Inflammatory macrophage treated with lipopolysaccharide for 1 hour (primary cell): ENCODE measurements at regions not wholly inside any gene's neighbourhood (a gene's known extent, or its start where the extent isn't known, plus 50 kb on each side); places are given as distances from the start of the nearest gene placed in this dataset.

Experiments used
- DNase-seq, 2 donors: peaks; one replicate each; pipeline ENCODE4 v3.0.0-alpha.2; 2020 to 2022

DNA sequence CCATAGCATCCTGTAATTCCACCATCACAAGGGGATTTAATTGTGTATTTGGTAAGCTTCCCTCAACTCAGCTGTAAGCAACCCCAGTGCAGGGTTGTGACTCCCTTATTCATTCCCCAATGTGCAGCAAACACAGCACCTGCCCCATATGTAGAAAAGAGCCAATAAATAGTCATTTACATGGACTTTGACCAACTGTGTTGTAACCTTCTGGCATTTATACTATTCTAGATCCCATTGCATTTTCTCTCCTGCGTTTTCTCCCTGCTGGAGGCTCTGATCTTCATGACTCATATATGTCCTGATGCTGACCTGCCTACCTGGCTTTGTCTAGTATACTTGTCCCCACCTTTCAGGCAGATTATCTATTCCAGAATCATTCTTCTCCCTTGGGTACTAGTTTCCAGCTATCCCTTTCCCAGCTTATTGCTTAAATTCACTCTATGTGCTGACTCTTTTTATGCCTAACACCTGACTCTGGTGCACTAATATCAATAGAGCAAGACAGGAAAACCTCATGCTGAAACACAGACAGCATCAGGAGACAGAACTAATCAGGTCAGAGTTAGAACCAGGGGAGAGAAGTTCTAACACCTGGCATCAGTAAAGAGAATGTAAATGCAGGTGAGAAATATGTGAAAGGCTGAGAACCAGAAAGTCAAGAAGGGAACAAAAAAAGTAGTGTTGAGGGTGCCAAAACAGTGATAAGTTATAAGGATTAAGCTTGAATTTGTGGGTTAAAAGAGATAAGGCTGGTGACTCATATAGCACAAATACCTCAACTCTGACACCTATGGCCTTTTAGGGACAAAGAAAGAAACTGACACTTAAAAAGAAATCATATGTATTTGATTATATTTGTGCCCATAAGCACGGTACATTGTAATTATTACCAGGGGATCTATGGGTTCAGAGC, 402.7 kb downstream of the IPMK start:
- no peak for DNase-seq

DNA sequence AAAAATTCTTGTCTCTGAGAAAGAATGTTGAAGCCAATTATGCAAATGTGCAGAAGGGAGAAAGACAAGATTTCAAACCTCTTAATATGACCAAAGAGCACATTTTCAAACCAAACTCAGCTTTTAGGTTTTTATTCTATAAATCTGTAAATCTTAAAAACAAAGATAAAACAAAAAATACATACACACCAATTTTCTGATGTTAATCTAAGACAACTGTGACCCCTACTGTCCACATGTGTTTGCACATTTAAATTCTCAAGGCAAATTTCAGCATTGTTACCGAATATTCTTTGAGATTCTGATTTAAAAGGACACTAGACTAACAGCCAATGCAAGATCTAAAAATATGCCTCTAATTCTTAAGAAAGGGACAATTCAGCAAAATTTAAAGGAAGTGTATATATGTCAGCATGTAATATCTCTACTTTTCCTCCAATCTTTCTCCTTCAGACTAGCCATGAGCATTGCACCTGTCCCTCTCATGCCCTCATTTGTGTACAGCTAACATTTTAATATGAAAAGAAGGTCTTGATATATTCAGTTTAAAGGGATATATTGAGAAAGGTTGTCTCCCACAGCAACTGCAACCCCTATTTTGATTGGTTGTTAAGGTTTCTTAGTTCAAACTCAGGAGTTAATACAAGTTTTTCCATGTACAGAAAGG, 417.9 kb downstream of the IPMK start:
- no peak for DNase-seq

DNA sequence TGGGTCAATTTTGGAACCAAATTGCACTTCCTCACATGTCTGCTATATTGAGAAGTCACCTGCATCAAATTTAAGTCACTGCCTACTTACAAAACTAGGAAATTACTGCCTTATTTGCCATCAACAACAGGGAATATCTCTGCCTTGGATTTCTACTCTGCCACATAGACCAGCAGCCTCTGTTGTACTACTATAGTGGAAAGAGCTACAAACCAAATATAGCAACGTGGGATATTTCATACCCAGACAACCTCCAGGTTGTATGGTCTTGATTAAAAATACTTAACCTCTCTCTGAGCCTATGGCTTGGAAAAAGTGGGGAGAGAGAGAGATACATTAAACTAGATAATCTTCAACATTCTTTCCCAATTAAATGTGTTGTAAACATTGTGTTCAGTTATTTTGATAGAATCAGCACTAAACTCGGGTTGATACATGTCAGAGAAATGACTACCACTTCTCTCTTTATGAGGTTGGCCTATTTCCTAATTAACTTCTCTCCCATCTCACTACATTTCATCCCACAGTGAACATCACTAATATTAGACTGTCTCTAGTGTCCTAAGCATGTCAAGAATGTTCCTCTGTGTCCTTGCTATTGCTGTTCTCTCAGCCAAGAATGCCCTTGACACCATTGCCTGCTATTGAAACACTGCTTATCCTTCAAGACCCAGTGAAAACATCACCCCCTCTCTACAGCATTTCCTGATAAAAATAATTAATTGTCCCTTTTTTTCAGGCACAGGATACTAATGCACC, 421.2 kb downstream of the IPMK start:
- DNase-seq: no peak

DNA sequence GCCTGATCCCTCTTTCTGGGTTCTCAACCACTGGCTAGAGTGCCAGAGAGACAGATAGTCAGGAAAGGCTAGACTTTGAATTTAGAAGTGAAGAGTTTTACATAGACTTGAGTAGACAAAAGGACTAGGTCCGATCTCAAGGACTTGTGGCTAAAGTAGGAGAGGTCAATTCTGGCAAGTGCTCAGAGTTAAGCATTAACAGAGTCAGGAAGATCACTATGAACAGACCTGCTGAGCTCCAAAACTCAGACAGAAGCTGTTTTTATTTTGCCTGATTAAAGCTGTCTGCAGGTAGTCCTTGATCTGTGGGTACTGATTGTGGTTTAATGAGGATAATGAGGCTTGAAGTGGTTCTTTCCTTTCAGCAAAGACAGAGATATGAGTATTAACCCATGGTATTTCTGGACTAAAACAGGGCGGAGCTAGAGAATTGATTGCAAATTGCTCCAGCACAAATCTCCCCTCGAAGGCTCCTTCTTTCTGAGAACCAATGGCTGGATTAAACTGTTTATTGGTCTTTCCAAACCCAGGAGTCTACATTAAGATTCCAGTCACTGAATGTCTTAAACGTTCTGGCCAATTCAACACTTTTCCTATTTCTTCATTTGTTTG, 423.2 kb downstream of the IPMK start:
- DNase-seq: no peak

DNA sequence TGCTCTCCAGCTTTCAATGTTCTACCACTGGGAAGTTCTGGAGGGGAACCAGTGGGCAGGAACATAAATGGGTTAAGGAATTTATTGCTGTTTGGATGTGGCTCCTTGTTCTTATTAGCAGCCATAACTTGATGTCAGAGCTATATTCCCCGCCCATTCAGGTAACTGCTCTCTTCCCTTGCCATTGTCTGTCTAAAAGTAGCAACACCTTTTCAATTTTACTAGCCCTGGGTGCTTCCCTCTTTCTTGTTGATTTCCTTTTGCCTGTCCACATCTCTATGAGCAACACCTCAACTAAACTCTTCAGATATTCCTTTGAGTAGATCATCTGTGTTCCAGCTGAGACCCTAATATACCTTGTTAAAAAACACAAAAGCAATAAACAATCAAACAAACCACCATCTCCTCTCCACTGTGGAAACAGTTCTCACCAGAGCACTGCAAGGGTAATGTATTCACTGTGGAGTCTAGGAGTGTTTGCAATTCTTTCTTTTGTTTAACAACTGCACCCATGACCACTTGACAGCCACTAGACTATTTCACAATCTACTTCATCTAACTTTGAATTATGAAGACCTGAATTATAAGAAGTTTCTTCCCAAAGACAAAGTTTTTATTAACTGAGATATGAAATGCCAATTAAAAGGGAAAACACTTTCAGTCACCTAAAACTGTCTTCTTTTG, 436.7 kb downstream of the IPMK start:
- no peak for DNase-seq

DNA sequence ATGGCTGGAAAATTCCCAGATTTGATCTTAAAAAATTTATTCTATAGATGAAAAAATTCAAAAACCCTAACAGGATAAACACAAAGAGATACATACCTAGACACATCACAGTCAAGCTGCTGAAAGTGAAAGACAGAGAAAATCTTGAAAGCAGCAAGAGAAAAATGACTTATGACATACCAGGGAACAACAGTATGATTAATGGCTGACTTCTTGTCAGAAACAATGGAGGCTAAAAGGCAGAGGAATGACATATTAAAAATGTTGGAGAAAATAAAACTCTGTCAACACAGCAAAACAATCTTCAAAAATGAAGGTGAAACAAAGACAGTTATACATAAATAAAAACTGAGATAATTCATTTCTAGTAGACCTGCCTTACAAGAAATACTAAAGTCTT, 442.7 kb downstream of the IPMK start:
- DNase-seq: no peak

DNA sequence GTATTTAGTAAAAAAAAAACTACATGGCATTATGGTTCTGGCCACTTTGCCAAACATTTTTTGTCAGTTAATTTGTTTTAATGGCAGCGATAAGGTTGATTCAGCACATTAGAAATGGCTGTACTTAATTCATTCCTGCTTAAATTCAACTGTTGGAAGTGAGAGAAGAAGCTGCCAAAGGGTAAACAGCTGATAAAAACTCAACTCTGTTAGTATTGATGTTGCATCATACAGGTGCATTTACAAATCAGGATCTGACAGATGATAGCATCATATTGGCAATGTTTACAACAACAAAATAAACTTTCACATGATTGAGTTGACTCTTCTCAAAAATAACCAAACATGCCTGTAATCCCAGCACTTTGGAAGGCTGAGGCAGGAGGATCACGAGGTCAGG, 444.3 kb downstream of the IPMK start:
- DNase-seq: no peak

DNA sequence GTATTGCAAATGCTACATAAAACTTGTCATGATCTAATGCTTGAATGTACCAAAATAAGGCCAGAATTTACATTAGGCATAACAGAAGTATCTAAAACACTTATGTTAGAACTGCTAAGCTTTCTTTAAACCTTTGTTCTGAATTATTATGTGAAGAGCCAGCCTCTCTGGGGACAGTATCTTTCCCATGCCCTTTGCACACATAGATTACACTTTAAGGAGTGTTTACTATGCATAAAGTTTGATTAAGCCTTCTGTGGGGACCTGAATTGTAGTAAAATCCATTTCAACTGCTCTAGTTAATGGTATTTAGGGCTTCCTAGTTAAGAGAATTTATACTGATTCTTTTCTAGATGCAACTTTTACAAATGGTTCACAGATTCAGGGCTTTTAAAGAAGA, 444.7 kb downstream of the IPMK start:
- DNase-seq: no peak

DNA sequence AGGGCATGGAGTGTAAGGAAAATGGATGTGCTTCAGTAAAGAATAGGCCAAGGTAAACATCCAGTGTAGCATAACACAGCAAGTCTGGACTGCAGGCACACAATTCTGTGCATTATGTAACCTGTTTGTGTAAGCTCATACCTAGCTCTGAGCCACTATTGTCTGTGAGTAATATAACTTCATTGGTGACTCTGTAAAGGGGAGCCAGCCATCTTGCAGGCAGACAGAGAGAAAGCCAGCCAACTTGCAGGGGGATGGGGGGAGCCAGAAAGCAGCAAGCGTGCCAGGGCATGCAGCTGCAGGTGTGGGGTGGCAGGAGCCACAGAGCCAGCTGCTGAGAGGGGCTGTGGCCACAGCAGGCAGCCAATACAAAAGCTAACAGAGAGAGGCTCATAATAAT, 449.2 kb downstream of the IPMK start:
- DNase-seq: no peak

DNA sequence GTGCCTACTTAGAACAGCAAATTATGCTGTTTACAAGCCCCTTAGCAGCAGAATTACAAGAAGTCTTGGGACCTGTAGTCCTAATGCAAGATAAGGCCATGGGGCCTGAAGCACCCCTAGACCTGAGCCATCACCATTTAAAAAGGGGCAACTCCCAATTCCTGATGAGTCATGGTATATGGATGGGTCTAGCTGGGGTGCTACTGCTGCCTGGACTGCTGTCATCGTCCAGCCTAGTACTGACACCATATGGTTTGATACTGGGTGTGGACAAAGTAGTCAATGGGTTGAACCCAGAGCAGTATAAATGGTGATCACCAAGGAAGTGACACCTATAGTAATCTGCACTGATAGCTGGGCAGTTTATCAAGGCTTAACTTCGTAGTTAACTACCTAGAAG, 450.0 kb downstream of the IPMK start:
- no peak for DNase-seq

DNA sequence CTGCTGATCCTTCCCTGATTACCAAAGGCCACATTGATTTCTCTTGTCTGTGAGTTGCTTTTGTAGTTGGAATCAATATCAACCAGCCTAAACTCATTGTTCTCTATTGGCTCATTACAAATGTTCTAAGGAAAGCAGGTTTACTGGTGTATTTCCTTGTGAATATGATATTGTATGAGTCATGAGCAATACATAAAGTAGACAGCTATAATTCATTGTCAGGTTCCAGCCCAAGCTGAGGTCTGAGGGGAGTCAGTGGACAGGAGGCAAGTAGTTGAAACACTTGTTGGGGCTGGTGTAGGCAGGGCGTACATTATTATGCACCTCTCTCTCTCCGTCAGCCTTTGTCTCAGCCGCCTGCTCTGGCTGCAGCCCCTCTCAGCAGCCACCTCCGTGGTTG, 451.7 kb downstream of the IPMK start:
- DNase-seq: no peak

DNA sequence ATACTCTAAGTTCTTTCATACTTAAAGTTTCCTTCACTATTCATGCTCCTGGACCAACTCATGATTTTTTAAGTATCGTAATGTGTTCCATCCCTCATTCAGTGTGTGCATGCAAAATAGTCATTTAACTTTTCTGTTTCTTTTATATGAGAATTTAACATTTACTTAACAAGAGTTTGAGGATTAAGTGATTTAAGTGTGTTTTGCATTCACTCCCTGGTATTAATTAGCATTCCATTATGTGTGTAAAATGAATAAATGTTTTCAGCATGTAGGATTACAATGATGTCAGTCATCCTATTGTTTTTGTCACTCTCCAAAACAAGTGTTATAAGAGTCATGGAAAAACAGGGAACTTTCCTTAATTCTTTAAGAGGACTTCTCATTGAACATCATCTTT, 457.7 kb downstream of the IPMK start:
- no peak for DNase-seq

DNA sequence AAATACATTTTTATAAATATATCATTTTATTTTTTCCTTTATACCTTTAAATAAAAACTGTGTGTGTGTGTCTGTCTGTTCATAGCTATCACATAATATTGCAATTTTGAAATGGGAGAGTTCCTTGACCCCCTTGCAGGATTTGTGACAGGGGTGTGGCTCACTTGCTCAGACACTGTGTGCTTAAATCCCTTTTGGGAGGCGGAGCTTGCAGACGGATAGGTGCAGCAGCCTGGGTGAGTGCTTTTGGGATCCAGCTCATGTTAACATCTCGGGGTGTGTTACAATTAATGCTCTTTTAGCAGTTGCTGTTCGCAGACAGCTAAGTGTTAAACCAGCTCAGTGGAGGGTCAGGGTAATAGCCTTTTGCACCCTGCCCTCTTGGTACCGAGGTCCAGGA, 459.8 kb downstream of the IPMK start:
- DNase-seq: no peak

DNA sequence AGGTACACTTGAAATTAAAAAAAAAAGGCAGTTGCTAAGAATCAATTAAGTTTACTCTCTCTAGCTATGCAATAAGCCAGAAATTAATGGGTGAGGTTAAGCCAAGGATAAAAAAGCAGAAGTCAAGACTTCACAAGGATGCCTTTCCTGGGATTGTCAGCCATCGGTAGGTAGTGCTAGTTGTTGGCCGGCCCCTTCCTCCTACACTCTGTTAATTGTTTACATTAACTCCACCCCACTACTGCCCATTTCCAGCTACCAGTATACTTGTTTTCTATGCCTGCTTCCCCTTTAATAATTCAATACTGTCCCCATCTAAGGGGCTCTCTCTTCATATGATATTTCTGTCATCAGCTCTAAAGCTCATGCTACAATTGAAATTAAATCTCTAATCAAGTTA, 461.0 kb downstream of the IPMK start:
- no peak for DNase-seq

DNA sequence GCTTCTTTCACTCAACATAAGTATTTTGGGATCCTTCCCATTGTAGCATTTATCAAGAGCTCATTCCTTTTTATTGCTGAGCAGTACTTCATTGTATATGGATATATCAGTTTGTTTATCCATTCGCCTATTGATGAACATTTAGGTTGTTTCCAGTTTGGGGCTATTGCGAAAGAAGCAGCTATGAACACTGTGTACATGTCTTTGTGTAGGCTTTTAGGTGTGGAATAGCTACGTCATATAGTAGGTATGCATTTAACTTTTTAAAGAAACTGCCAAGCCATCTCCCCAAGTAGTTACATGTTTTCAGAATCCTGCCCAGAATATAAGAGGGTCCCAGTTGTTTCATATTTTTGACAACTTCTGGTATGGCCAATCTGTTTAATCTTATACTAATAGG, 468.1 kb downstream of the IPMK start:
- no peak for DNase-seq

DNA sequence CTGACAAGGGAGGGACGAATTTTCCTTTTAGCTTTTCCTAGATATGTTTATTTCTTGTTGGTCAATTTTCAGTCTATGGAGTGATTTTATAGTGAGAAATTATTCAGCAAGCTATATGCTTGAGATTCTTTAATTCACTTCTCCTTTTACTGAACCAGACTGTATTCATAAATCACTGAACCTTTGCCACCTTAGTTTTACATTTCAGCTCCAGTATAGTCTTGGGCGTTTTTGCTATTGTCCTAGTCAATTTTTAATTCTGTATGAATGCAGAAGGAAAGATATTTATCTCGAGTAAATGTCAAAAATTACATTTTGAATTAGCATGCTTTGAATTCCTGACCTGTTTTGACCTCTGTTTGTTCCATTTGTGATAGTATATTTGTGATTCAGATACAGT, 468.9 kb downstream of the IPMK start:
- no peak for DNase-seq

DNA sequence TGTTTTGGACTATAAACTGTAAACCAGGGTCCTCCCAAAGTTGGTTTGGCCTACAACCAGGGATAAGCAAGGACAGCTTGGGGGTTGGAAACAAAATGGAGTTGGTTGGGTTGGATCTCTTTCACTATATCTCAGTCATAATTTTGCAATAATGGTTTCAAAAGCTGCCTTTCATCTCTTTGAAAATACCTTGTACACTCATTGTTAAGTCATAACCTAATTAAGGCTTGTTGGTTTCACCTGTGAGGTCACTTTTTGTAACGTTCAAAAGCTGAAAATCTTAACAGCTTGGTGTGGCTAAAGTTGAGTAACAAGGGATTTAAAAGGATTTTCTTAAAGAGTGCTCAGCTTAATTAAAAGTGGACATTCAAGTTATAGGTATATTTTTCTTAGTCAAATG, 476.1 kb downstream of the IPMK start:
- DNase-seq: no peak

DNA sequence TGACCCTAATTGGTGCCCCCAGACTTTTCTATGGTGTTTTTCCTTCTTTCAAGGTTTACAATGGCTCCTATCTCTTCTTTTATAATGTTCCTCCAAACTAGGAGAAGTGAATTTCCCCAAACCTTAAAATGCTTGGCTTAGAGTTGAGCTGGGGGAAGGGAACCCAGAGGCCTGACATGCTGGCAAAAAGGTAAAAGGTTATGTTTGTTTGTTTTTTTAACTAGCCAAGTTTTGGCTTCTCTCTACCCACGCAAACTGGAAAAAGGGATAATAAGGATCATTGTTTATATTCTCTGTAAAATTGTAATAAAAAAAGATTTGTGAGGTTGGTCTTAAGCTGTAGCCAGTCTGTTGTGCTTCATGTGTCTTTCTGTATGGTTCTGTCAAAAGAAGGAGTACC, 477.0 kb downstream of the IPMK start:
- no peak for DNase-seq

DNA sequence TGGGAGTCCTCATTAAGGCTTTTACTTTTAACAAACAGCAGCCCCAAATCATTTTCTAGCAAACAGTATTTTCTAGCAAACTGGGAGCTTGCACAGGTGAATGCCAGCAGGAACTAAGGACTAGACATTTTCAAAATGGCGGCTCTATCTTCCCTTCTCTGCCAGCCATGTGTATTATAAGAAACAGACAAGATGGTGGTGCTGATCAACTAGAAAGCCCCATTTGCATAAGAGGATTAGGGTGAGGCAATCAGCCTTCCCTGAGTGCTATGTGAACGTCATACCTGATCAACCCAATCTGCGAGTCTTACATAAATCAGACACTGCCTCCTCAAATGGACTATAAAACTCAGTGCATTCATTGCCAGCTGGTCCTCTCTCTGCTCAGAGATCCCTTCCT, 479.6 kb downstream of the IPMK start:
- DNase-seq: no peak

DNA sequence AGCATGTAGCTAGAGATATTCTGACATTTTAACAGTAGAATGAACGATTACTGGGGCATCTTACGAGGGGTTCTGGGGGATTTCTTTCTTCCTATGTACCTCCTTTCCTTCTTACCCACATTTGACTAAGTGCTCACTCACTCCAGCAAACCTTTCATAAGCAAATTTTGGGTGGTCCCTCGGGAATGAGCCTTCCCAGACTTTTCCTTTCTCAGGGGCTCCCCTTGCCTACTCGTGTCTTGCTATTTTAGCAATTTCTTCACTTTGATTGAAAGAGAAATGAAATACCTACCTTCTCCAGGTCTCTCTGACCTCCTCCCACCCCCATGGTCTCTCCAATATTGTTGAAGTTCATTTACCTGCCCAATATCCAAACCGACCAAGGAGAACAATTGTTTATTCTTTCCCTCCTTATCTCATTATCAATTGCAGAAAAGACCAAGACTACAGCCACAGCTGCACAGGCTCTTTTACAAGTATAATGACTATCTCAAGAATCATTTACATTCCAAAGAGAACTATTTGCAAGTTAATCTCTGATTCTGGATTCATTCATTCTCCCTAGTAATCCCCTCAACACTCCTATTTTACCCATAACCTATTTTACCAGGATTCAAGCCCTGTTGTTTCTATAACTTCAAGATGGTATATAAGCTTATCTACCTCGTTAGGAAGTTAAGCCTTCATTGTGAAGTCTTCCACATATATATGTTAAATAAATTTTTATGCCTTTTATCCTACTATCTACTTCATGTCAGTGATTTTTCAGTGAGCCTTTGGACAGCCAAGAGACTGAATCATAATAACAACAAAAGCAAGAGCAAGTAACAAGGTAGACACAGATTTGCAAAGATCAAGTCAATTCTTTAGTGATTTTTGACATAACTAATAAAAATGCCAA, 480.6 kb downstream of the IPMK start:
- DNase-seq: no peak

DNA sequence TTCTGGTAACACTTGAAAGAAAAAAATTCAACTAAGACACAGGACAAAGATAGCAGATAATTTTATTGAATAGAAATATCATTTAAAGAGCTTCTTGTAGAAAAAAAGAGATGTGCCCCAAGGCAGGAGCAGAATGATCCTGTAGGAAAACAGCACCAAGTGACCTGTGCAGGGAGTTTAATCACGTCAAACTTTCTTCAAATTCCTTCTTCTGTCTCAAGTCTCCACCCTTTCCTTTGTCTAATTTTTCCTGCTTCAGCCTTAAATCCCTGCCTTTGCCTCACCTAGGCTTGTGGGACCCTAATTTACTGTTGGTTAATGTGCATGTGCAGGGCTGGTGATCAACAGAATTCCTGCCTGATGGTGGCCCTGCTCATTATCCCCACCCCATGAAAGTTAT, 481.4 kb downstream of the IPMK start:
- DNase-seq: no peak

DNA sequence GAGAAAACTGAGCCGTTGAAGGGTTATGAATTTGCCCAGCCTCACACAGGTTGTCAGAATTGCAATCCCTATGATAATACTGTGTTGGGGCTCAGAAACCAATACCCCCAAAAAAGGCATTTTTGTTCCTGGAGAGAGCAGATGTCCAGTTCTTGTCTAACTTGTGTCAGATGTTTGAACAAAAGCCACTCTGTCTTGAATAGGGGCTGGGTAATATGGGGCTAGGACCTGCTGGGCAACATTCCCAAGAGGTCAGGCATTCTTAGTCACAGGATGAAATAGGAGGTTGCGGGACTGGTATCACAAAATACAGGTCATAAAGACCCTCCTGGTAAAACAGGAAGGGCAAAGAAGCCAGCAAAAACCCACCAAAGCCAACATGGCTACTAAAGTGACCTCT, 482.1 kb downstream of the IPMK start:
- DNase-seq: no peak
